HepG2 (cell line): ENCODE measurements at regions not wholly inside any gene's neighbourhood (a gene's known extent, or its start where the extent isn't known, plus 50 kb on each side); places are given as distances from the start of the nearest gene placed in this dataset.

Experiments
- ATAC-seq: fragments of 200-7000 bp; cut with Tn5 transposase; 3 replicates; pipeline ENCODE4 v1.9.1; 2020; ENCODE audit warnings: mild to moderate bottlenecking, moderate library complexity
- BruUV-seq: library from RNA; stranded (reverse); fragments of 400-500 nt; replicated peaks from 2 replicates; lab custom pipeline; 2021; lab: Mats Ljungman, UMichigan
- CTCF ChIA-PET: fragments of 300-600 bp; formaldehyde crosslinking; extraction: SDS; loops from one replicate; lab custom pipeline; 2021; ENCODE audit warnings: low total read pairs, inconsistent platforms, low intra/inter-chr PET ratio; lab: Yijun Ruan, JAX
- POLR2A ChIA-PET: fragments of 350-600 bp; sonication (Branson Sonifier 250); formaldehyde crosslinking; loops from one replicate; lab custom pipeline; 2020; ENCODE audit warnings: antibody characterized with exemption, inconsistent platforms; lab: Yijun Ruan, JAX
- DNase-seq: peaks from one replicate; pipeline ENCODE4 v3.0.0-alpha.2; 2015; ENCODE audit warnings: low spot score
- FAIRE-seq: peaks from 3 replicates; lab custom pipeline; 2011; peaks lifted over from hg19 to GRCh38; lab: Jason Lieb, UNC
- H2AFZ ChIP-seq: one replicate; pipeline ENCODE4 v1.6.1; 2011; ENCODE audit warnings: low read length, inconsistent platforms
- H3K27ac ChIP-seq: fragments of 300-600 bp; 3 replicates; pipeline ENCODE4 v1.8.0; 2011; ENCODE audit warnings: mixed run types, mild to moderate bottlenecking, mixed read lengths, low read length, inconsistent platforms; ENCODE audit not compliant: insufficient read depth; ENCODE audit errors: extremely low read length
- H3K27me3 ChIP-seq, 2 experiments: fragments of 200-600 bp in 1 of 2; 2 replicates in 1 of 2; 3 replicates in 1 of 2; pipeline versions ENCODE4 v1.6.0 to v1.8.0; 2011; ENCODE audit warnings: low read length in 2 of 2, mild to moderate bottlenecking in 2 of 2, moderate library complexity in 2 of 2, inconsistent platforms in 1 of 2; ENCODE audit not compliant: insufficient read depth in 2 of 2, control insufficient read depth in 1 of 2
- H3K36me3 ChIP-seq, 2 experiments: fragments of 200-600 bp in 1 of 2; replicated peaks in 1 of 2; 2 replicates in 1 of 2; 3 replicates in 1 of 2; pipeline versions ENCODE4 v1.5.1 to v1.8.0; 2011; ENCODE audit warnings: low read length in 2 of 2, inconsistent platforms in 1 of 2; ENCODE audit not compliant: insufficient read depth in 2 of 2, control insufficient read depth in 1 of 2
- H3K4me1 ChIP-seq: 2 replicates; pipeline ENCODE4 v1.5.1; 2012; ENCODE audit warnings: low read length, inconsistent platforms; ENCODE audit not compliant: insufficient read depth
- H3K4me2 ChIP-seq: 2 replicates; pipeline ENCODE4 v1.6.0; 2011; ENCODE audit warnings: low read depth, low read length, inconsistent platforms
- H3K4me3 ChIP-seq, 3 experiments: fragments of 200-600 bp in 1 of 3; sonication (generic), shearing (Covaris generic) in 1 of 3; replicated peaks in 1 of 3; 2 replicates each; pipeline ENCODE4 v1.5.1; 2011 to 2016; ENCODE audit warnings: low read length in 3 of 3, inconsistent platforms in 2 of 3, low read depth in 2 of 3, mild to moderate bottlenecking in 2 of 3, control low read depth in 1 of 3, mixed read lengths in 1 of 3; ENCODE audit not compliant: insufficient read depth in 1 of 3
- H3K79me2 ChIP-seq: one replicate; pipeline ENCODE4 v1.6.1; 2011; ENCODE audit warnings: low read length, inconsistent platforms; ENCODE audit not compliant: insufficient read depth
- H3K9ac ChIP-seq: 2 replicates; pipeline ENCODE4 v1.6.0; 2011; ENCODE audit warnings: mild to moderate bottlenecking, low read depth, low read length, inconsistent platforms; ENCODE audit not compliant: insufficient read depth
- H3K9me3 ChIP-seq: 2 replicates; pipeline ENCODE4 v1.5.1; 2012; ENCODE audit warnings: mild to moderate bottlenecking, low read length
- H4K20me1 ChIP-seq: 2 replicates; pipeline ENCODE4 v1.6.0; 2011; ENCODE audit warnings: inconsistent platforms, mild to moderate bottlenecking, low read length, moderate library complexity; ENCODE audit not compliant: insufficient read depth
- AKAP8 ChIP-seq: sonication (generic); formaldehyde crosslinking; IDR thresholded peaks from 2 replicates; pipeline ENCODE4 v1.5.1; 2020; ENCODE audit warnings: mild to moderate bottlenecking, missing genetic modification reagents
- FIP1L1 ChIP-seq: fragments of 200-400 bp; formaldehyde crosslinking; IDR thresholded peaks from 2 replicates; pipeline ENCODE4 v1.6.1; 2018; ENCODE audit warnings: low read depth, mild to moderate bottlenecking, low read length, moderate library complexity, borderline replicate concordance; ENCODE audit not compliant: insufficient read depth
- GTF2F1 ChIP-seq: fragments of 150-350 bp; IDR thresholded peaks from 2 replicates; pipeline ENCODE4 v1.6.1; 2014; ENCODE audit warnings: low read length
- MED8 ChIP-seq: sonication (generic); formaldehyde crosslinking; IDR thresholded peaks from 2 replicates; pipeline ENCODE4 v1.8.1; 2023; ENCODE audit warnings: mild to moderate bottlenecking, missing genetic modification reagents; ENCODE audit not compliant: insufficient replicate concordance
- RXRA ChIP-seq: sonication (generic); formaldehyde crosslinking; IDR thresholded peaks from 2 replicates; pipeline ENCODE4 v1.5.1; 2020; ENCODE audit warnings: missing genetic modification reagents
- STAT5B ChIP-seq: sonication (generic); formaldehyde crosslinking; IDR thresholded peaks from 2 replicates; pipeline ENCODE4 v1.4.0; 2020; ENCODE audit warnings: missing genetic modification reagents
- TFAP4 ChIP-seq: sonication (generic); IDR thresholded peaks from 2 replicates; pipeline ENCODE4 v1.6.1; 2016; ENCODE audit warnings: low read depth, borderline replicate concordance
- ZNF101 ChIP-seq: sonication (generic); formaldehyde crosslinking; IDR thresholded peaks from 2 replicates; pipeline ENCODE4 v1.4.0; 2020; ENCODE audit warnings: mild to moderate bottlenecking, low read depth, missing genetic modification reagents, borderline replicate concordance
- ZSCAN22 ChIP-seq: sonication (generic); formaldehyde crosslinking; IDR thresholded peaks from 2 replicates; pipeline ENCODE4 v1.4.0; 2020; ENCODE audit warnings: mild to moderate bottlenecking, missing genetic modification reagents
- WGBS: methylation state at CpG from one replicate; pipeline ENCODE4 v1.1.6; 2017; ENCODE audit warnings: low lambda C conversion rate; 5-methylcytosine and 5-hydroxymethylcytosine counted together
- in situ Hi-C: cut with HindIII; loops from 2 replicates; pipeline ENCODE4 v1.10.0; 2017; ENCODE audit warnings: low pct_unique_long_range_greater_than_20kb; ENCODE audit not compliant: extremely low pct_ligation_motif_present
- intact Hi-C: fragments of 100-400 bp; cut with micrococcal nuclease; formaldehyde crosslinking; loops from one replicate; pipeline ENCODE4 v1.10.0; 2022; ENCODE audit not compliant: unreplicated experiment

GRCh38 chr5:173535976-173536639, 80.3 kb downstream of the BOD1 start:
- WGBS, result 4% methylated on average over 3 of the region's 3 CpGs
- Histone ChIP-seq H3K4me2 (no peak overlapping the region), H3K9ac (no peak overlapping the region), H3K79me2 (no peaks in the 10 kb centered on the region), H2AFZ (no peak overlapping the region), H3K4me1 (no peaks in the 10 kb centered on the region), H3K4me3 (no peak overlapping the region), H3K27ac (no peak overlapping the region), H3K27me3 (peaks cover 0 to 4% of the 10 kb centered on the region in 2 experiments; a peak in 2 of 5 replicates), H3K36me3 (no peaks in the 10 kb centered on the region), H4K20me1 (no peaks in the 10 kb centered on the region), H3K9me3 (no peaks in the 10 kb centered on the region)
- in situ Hi-C loops, result no loop called here
- CTCF ChIA-PET, result no interaction called here
- no peak for ATAC-seq
- no TSS peak for BruUV-seq
- DNase-seq, result no peak
- intact Hi-C loops, result no loop called here
- TF ChIP-seq RXRA, result no peak
- TF ChIP-seq ZSCAN22 (CRISPR knock-in tag), result no peak
- TF ChIP-seq GTF2F1, result no peak
- no peak for TF ChIP-seq AKAP8 (CRISPR knock-in tag)
- no peak for TF ChIP-seq TFAP4
- no peak for TF ChIP-seq ZNF101
- no peak for TF ChIP-seq FIP1L1
- TF ChIP-seq STAT5B (CRISPR knock-in tag), result no peak
- no peak for TF ChIP-seq MED8
- POLR2A ChIA-PET, result no interaction called here
- FAIRE-seq, result no peak
